ENCODE measurements at regions not wholly inside any gene's neighbourhood (a gene's known extent, or its start where the extent isn't known, plus 50 kb on each side); places are given as distances from the start of the nearest gene placed in this dataset.

GRCh38 chr10:30560326-30560725 lies 69.2 kb downstream of the LYZL2 start:
- TF ChIP-seq, protein P1, sequence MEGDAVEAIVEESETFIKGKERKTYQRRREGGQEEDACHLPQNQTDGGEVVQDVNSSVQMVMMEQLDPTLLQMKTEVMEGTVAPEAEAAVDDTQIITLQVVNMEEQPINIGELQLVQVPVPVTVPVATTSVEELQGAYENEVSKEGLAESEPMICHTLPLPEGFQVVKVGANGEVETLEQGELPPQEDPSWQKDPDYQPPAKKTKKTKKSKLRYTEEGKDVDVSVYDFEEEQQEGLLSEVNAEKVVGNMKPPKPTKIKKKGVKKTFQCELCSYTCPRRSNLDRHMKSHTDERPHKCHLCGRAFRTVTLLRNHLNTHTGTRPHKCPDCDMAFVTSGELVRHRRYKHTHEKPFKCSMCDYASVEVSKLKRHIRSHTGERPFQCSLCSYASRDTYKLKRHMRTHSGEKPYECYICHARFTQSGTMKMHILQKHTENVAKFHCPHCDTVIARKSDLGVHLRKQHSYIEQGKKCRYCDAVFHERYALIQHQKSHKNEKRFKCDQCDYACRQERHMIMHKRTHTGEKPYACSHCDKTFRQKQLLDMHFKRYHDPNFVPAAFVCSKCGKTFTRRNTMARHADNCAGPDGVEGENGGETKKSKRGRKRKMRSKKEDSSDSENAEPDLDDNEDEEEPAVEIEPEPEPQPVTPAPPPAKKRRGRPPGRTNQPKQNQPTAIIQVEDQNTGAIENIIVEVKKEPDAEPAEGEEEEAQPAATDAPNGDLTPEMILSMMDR (IDR thresholded peaks at IDR 0.05), result no peak
- no peak for TF ChIP-seq POLR2A (IDR thresholded peaks at IDR 0.05)

Data from heart left ventricle (tissue), 13 donors.